NCI-H187 (cell line): ENCODE measurements at regions not wholly inside any gene's neighbourhood (a gene's known extent, or its start where the extent isn't known, plus 50 kb on each side); places are given as distances from the start of the nearest gene placed in this dataset.

Experiments used
- DNase-seq, 2 experiments: peaks; one replicate each; lab custom pipeline; 2025; lab: John Stamatoyannopoulos, UW

DNA sequence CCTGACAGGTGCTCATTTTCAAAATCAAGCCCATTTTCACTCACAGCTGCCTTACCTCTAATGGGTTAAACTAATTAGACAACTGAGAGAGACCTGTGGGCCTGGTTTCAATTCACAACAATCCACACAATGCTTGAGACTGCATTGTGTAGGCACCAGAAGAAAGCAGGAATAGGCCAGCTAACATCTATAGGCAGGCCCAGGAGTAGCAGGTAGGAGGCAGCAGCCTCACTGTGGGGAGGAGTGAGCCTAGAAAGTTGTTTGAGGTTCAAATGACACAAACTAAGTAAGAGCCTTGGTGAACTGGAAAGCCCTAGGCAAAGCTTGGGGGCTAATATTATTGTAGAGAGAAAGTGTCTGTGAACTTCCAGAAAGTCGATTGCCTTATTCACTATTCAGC lies 289.5 kb upstream of the CCDC196 start:
- DNase-seq = no peak

DNA sequence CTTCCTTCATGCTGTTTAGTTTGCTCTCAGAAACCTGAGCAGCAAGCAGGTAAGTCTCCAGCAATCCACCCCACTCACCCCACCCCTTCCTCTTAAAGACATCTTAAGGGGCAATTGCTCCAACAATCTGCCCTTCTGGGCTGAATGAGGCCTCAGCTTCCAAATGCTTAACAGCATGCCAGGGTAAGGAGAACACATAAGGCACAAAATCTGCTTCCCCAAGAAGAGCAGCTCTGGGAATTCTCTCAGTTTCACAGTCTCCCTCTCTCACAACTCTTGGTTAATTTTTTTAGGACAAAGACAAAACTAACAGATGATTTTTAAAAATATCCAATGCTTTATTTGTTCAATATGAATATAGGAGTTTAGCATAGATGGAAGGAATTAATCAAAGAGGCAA lies 288.9 kb upstream of the CCDC196 start:
- DNase-seq = no peak

DNA sequence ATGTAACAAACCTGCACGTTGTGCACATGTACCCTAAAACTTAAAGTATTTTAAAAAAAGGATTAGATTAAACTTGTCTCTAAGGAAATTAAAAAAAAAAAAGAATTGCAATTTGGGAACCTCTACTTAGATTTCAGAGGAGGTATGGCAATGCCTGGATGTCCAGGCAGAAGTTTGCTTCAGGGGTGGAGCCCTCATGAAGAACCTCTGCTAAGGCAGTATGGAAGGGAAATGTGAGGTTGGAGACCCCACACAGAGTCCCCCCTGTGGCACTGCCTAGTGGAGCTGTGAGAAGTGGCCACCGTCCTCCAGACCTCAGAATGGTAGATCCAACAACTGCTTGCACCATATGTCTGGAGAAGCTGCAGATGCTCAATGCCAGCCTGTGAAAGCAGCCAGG lies 279.6 kb upstream of the CCDC196 start:
- no peak for DNase-seq

DNA sequence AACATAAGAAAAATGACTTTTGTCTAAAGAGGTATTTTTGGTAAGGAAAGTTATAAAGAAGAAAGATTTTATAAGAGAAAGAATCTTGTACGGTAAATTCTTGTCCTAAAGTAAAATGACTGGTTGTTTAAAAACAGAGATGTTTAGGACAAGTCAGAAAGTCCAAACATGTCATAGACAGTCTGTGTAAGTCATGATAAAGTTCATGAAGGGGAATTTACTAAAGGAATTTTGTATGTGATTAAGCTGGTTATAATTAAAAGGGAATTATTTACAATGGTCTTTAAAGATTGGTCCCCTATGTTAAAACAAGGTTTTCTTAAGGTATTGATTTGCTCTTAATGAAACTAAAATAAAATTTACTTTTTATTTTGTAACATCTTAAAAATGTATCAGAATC lies 269.4 kb upstream of the CCDC196 start:
- DNase-seq = no peak

DNA sequence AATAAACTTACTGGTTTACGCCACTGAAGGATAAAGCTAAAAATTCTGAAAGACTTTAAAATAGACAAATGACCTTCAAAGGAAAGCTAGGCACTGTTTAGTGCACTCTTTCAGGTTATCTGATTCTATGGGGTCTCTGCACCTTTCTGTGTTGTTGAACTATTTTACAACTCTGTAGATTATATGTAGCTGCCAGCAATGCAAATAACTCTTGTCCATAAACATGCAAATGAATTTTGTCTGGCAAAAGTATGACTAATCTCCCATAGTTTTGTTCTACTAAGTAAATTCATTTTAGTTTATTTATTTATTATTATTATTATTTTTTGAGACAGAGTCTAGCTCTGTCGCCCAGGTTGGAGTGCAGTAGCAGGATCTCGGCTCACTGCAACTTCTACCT lies 266.3 kb upstream of the CCDC196 start:
- DNase-seq = no peak

DNA sequence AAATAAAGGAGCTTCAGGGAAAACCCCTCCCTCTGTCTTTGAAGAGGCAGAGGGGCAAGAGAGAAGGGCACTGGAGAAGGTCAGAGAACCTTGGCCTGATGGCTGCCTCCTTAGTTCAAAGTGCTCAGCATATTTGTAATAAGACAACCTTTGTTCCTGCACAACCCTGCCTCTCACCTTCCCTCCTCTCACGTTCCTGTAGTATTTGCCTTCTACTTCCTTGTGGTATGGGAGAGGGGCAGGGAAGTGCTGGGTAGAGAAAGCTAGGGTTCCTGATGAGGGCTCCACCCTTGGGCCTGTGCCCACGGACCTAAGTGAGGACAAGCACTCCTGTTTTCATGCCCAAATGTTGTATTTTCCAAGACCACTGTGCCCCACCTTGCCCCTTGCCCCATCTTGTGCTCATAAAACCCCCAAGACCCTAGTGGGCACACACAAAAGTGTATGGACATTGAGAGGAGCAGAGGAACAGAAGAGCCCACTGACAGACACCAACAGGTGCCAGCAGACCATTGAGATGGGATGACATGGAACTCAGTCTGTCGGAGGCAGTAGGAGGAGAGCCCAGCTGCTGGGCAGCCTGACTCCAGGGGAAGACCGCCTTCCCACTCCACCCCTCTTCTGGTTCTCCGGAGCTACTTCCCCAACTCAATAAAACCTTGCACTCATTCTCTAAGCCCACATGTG lies 261.5 kb upstream of the CCDC196 start:
- DNase-seq = no peak

DNA sequence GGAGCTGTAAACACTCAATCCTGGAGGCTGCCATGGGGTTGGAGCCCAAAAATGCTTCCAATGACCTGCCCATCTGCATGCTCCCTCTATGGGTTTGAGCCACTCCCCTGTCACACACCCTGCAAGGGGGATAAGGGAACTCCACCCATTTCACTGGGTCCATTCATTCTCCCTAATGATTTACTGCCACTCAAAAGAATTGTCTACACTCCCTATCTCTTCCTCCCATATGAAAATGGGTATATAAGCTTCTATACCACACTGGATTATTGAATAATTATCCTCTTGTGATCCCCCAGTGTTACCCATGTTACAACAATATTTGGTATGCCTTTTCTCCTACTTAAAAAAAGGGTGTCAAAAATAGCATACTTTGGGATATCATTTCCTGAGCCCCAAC lies 260.8 kb upstream of the CCDC196 start:
- DNase-seq = no peak

DNA sequence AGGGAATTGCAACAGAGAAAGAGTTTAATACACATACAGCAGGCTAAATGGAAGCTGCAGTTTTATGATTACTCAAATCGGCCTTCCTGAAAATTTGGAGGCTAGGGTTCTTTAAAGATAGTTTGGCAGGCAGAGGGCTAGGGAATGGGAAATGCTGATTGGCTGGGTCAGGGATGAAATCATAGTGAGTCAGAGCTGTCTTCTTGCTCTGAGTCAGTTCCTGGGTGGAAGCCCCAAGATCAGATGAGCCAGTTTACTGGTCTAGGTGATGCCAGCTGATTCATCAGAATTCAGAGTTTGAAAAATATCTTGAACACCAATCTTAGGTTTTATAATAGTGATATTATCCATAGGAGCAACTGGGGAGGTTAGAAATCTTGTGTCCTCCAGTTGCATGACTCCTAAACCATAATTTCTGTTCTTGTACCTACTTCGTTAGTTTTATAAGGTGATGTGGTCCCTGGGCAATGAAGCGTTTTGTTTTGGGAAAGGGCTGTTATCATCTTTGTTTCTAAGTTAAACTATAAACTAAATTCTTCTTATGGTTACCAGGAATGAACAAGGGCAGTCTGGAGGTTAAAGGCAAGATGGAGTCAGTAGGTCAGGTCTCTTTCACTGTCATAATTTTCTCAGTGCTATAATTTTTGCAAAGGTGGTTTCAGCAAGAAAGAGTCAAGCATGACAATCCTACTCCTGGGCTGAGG lies 257.8 kb upstream of the CCDC196 start:
- no peak for DNase-seq

DNA sequence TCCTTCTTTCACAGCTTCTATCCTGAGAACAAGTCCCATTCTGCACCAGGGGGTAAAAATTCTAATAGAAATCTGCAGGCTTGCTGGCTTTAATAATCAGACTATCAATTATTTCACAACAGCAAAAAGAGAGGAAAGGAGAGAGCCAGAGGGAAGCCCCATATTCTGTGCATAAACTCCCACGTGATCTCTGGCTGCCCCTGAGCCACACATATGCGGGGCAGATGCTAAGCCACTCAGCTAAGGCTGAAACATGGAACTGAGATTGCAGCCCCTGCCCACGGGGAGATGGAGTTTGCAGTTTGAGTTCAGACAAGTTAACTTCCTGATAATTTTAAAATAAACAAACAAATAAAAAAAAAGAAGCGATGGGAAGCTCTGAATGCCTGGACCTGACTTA lies 254.4 kb upstream of the CCDC196 start:
- no peak for DNase-seq

DNA sequence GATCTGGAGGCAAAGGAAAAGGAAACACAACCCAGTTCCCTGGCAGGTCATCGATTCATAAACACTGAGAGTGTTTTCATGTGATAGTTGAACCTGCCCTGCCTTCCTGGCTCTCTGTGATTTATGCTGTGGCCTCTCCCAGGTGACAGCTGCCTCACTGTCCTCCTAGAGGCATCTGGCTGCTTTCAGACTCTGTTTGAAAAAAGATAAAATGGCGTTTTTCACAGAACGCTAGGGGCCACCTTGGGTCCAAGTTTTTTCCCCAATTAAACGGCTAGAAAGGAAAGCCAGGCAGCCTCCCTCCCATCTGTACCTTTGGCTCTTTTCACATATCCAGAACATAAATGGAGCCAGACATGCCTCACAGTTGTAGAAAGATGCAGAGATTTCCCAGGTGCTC lies 252.6 kb upstream of the CCDC196 start:
- DNase-seq = peak; percentile 52 to 61

DNA sequence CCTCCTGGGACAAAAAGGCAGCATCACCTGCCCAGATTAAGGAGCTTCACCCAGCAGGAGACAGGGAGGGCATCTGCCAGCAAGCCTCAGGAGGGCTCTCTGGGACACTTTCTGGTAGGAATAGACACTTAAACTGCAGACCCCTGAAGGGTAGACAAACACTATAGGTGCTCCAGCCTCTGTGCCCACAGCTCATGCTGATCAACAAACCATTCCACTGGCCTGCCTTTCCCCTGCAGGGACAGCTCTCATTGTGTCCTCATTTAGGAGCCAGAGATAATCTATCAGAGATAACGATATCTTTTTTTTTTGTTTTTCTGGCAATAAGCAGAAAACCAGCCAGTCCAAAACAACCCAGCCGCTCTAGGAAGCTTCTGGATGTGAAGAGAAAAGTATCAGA lies 251.8 kb upstream of the CCDC196 start:
- peak; percentile 20 to 64 for DNase-seq

DNA sequence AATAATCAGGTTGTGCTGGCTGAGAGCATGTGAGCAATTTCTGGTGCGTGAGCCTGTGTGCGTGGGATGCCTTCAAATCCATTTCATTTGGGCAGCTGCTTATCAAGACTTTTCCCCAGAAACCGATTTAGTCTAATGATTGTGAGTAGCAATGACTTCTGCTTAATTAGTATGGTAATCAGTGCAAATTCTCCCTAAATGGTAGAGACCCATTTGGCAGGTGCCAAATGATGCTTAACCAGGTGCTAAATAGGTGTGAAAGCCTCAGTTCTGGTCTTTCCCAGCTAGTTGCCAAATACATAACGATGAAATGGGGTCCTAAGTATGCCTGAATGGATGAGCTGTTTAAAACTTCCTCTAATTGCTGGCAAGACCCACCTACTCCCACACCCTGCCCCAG lies 248.4 kb upstream of the CCDC196 start:
- no peak for DNase-seq

DNA sequence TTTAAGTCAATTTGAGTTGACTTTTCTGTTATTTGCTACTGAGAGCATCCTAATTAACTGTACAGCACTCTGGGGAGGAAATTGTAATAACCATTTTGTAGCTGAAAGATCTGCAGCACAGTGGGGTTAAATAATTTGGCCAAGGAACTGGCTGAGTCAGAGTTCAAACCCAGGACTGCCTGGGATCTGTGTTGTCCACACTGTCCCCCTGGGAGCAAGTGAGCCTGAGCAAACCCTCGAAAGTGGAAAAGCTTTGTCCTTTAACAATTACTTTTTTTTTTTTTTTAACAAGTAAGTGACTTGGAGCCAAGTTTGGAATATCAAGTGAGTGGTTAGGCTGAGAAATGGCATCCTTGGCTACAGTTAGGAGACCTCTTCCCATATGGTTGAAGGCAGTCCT lies 247.2 kb upstream of the CCDC196 start:
- no peak for DNase-seq

DNA sequence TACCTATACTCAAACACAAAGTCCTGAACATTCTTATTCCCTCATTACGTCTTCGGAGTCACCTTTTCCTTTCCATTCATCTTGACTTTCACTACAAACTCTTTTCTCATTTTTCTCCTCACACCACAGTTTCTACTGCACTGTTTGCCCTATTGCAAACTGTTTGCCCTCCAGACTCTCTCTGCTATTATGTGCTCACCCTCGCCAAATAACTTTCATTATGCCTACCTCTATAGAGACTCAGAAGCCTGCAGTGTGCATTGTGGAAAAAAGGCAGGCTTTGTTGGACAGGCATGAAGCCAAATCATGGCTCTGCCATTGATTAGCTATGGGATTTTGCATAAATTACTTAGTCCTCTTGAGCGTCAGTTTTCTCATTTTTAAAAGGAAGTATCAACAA lies 246.6 kb upstream of the CCDC196 start:
- no peak for DNase-seq

DNA sequence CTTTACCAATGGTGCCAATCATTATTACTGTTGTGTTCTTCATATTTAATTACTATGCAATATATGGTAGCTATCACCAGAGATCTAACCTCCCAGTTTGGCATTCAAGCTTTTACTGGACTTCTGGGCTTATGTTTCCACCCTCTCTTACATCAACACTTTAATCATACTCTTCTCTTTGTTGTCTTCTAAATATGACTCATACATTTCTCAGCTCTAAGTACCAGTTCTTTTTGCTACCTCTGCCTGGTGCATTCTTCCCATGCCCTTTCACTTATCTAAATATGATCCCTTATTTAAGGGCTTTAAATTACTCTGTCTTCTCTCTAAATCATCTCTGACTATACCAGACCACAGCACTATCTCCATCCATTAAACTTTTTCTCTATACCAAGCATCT lies 246.1 kb upstream of the CCDC196 start:
- no peak for DNase-seq

DNA sequence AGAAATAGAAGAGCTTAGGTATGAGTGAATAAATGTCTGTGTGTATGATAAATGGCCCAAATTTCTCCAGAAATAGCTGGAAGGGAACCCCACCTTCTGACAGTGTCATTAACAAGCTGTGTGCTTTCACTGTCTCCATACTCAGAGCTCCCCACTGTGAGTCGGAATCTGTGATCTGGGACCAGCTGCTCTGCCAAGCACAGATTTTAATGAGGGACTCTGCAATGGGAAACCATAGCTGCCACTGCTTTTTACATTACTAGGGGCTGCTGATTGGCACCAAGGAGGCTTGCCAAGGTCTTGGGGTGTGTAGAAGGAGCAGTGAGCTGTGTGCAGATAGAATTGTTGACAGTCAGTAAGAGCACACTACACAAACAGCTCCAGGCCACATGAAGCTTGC lies 244.2 kb upstream of the CCDC196 start:
- DNase-seq = no peak

DNA sequence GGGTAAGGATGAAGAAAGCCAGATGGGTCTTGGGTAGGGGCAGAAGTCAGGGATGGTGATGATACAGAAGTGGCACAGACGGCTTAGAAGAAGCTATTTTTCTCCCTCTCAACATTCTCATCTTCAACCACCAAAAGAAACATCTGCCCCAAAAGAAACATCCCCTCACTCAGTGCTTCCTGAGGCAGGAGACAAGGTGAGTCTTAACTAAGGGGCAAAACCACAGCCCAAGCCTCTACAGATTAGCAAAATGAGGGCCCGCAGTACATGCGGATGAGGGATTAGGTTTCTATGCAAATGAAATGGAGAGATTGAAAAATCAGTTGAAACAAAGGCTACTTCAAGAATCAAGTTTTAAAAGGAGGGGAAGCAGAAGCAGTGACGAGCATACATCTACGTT lies 241.3 kb upstream of the CCDC196 start:
- no peak for DNase-seq

DNA sequence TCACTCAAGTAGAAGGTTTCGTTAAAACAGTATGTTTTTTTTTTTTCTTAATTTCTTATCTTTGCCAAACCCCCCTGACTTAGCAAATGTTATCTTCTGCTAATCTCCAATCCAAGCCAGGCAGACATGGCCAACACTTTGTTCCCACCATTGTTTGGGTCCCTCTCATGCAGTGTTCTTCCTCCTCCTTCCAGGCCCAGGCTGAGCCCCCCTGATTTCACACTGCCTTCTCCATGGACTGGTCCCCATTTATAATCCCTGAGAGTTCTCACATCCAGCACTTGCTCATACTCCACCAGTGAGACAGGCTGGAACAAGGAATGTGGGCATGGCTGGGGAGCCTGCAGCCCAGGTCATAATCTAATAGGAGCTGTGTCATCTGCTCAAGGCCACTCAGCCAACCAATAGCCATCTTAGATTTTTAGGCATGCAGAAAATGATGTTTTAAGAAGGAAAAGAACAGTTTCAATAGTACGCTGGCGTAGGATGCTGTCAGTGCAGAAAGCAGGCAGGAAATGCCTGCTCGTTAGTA lies 238.4 kb upstream of the CCDC196 start:
- no peak for DNase-seq

DNA sequence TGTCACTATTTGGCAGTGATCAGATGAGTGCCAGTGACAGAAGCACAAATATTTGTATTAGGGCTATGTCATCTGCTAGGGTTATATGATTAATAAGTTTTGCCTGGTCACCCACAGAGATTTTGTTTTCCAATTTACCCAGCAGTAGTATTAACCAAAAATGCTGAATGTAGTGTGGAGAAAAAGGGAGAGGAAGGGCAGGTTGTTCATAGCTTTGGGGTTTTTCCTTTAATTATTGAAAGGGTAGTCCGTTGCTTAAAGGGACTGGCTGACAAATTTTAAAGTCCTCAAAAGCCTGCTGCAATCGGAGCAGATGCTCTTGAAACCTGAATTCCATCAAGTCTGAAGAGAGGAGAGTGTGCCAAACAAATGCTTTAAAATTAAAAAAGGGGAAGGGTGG lies 237.9 kb upstream of the CCDC196 start:
- no peak for DNase-seq

DNA sequence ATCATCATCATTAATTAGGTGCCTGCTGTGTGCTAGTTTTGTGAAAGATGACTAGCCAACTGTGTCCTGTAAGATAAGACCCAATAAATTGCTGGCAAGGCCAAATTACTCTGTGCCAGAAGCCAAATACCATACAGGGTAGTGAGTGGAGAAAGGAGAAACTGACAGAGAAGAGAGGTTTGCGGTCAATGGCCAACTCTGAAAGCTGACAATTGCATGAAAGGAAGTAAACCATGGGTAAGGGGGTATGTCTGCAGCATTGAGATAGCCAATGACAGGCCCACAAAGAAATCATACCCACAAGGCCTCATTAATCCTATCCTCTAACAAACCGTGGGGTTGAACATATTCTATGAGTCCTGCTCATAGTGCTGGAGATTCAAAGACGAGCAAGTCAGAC lies 236.6 kb upstream of the CCDC196 start:
- no peak for DNase-seq

DNA sequence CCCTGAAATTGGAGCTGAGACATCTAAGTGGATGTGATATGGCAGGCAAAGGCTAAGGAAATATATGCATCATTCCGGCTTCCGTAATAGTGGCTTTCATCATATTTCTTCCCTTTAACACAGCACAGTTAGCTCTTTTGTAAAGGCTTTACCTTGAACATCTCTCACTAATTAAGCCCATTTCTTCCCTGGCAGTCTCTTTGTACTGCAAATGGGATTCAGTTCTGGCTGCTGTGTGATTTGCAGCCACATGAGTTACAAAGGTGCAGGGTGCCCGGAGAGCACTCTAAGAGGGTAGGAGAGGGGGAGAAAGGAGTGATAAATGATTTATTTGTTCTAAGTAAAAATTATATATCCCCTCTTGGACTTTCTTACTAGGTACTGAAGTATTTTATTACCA lies 232.1 kb upstream of the CCDC196 start:
- no peak for DNase-seq

DNA sequence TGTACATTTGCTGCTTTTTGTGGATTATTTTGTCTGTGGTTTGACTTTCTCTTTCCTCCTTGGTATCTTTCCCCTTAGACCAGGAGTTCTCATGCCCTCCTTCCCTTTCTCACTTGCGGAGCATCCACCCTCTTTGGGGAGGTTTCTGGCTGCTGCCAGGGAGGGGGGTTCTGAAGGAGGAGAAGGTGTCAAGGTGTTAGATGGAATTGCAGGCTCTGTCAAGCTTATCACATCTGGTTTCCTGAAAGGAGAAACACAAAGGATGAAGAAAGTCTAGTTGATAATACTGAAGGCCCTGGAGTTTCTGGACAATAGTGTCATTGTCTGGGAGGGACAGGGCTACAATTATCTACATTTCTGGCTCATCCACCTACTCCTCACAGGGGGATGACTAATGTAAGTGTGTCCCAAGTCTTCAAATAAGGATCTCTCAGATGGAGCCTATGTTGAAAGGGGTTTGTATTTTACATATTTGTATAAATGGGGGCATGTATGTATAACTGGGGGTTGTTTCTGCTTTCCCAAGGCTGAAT lies 217.3 kb upstream of the CCDC196 start:
- DNase-seq = no peak

DNA sequence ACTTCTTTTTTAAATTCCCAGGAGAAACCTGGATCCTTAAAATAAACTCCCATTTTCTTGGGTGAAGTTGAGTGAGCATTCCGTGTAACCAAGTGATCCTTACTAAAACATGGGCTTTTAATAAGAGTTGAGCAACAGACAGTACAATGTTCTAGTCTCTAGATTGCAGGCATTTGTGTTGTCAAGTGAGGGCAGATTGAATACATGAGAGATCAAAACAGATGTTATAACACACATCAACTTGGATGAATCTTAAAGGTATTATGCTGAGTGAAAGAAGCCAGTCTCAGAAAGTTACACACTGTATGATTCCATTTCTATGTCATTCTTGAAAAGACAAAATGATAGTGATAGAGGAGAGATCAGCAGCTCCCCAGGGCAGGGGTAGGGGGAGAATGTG lies 213.9 kb upstream of the CCDC196 start:
- no peak for DNase-seq
